OCI-LY1 (cell line): ENCODE measurements at regions not wholly inside any gene's neighbourhood (a gene's known extent, or its start where the extent isn't known, plus 50 kb on each side); places are given as distances from the start of the nearest gene placed in this dataset.
"Not testable (repeated sequence)": the region's sequence is repeated elsewhere in the genome, so short reads cannot be mapped to it uniquely, and the experiment has no call there.

Experiments used
- H2AFZ ChIP-seq: fragments of 200-600 bp; sonication (generic), shearing (Covaris generic); 2 replicates; pipeline ENCODE4 v1.6.0; 2014; ENCODE audit warnings: antibody characterized with exemption, mild to moderate bottlenecking, low read length
- H3F3A ChIP-seq: fragments of 200-600 bp; sonication (generic), shearing (Covaris generic); 2 replicates; pipeline ENCODE4 v1.6.0; 2014; ENCODE audit warnings: mild to moderate bottlenecking, antibody characterized with exemption, low read length, moderate library complexity; ENCODE audit not compliant: insufficient read depth
- H3K27ac ChIP-seq: fragments of 200-600 bp; sonication (generic); 2 replicates; pipeline ENCODE4 v1.5.1; 2014; ENCODE audit warnings: low read length, mixed run types, mild to moderate bottlenecking, low read depth; ENCODE audit not compliant: poor library complexity, severe bottlenecking
- H3K27me3 ChIP-seq: fragments of 200-600 bp; sonication (generic); 2 replicates; pipeline ENCODE4 v1.6.0; 2014; ENCODE audit warnings: antibody characterized with exemption, mild to moderate bottlenecking, low read length, moderate library complexity; ENCODE audit not compliant: insufficient read depth
- H3K36me3 ChIP-seq: fragments of 200-600 bp; sonication (generic); 2 replicates; pipeline ENCODE4 v1.6.1; 2014; ENCODE audit warnings: mild to moderate bottlenecking, antibody characterized with exemption, low read length, moderate library complexity, mixed read lengths; ENCODE audit not compliant: insufficient read depth
- H3K4me1 ChIP-seq: fragments of 200-600 bp; sonication (generic); 2 replicates; pipeline ENCODE4 v1.5.1; 2014; ENCODE audit warnings: mild to moderate bottlenecking, low read length, moderate library complexity; ENCODE audit not compliant: insufficient read depth, severe bottlenecking
- H3K4me2 ChIP-seq: fragments of 200-600 bp; sonication (generic), shearing (Covaris generic); 2 replicates; pipeline ENCODE4 v1.6.1; 2014; ENCODE audit warnings: low read length
- H3K4me3 ChIP-seq: fragments of 200-600 bp; sonication (generic); 2 replicates; pipeline ENCODE4 v1.5.1; 2014; ENCODE audit warnings: low read length, low read depth, mild to moderate bottlenecking, mixed read lengths; ENCODE audit not compliant: poor library complexity, severe bottlenecking
- H3K79me2 ChIP-seq: fragments of 200-600 bp; shearing (Covaris generic); 2 replicates; pipeline ENCODE4 v1.6.1; 2016; ENCODE audit warnings: mixed run types, low read length, mixed read lengths; ENCODE audit not compliant: insufficient read depth
- H3K9ac ChIP-seq: fragments of 200-600 bp; sonication (generic), shearing (Covaris generic); 2 replicates; pipeline ENCODE4 v1.6.1; 2014; ENCODE audit warnings: mild to moderate bottlenecking, low read length, mixed read lengths
- H3K9me2 ChIP-seq: fragments of 200-600 bp; sonication (generic), shearing (Covaris generic); 2 replicates; pipeline ENCODE4 v1.6.1; 2014; ENCODE audit warnings: low read depth, mild to moderate bottlenecking, low read length, mixed read lengths
- H3K9me3 ChIP-seq: fragments of 200-600 bp; shearing (Covaris generic); 2 replicates; pipeline ENCODE4 v1.6.1; 2014; ENCODE audit warnings: low read length, mixed read lengths
- H4K20me1 ChIP-seq: fragments of 200-600 bp; sonication (generic), shearing (Covaris generic); 2 replicates; pipeline ENCODE4 v1.6.0; 2016; ENCODE audit warnings: mild to moderate bottlenecking, low read length; ENCODE audit not compliant: insufficient read depth
- EZH2 ChIP-seq: fragments of 200-600 bp; sonication (generic), shearing (Covaris generic); IDR thresholded peaks from 2 replicates; pipeline ENCODE4 v1.8.0; 2017; ENCODE audit warnings: borderline replicate concordance, mixed run types, mild to moderate bottlenecking, antibody characterized with exemption, low read length, moderate library complexity, mixed read lengths
- TF ChIP-seq, protein P1 (sequence below): fragments of 200-600 bp; sonication (generic), shearing (Covaris generic); IDR thresholded peaks from 2 replicates; pipeline ENCODE4 v1.5.1; 2017; ENCODE audit warnings: mild to moderate bottlenecking, antibody characterized with exemption, low read length, moderate library complexity, mixed read lengths

DNA sequence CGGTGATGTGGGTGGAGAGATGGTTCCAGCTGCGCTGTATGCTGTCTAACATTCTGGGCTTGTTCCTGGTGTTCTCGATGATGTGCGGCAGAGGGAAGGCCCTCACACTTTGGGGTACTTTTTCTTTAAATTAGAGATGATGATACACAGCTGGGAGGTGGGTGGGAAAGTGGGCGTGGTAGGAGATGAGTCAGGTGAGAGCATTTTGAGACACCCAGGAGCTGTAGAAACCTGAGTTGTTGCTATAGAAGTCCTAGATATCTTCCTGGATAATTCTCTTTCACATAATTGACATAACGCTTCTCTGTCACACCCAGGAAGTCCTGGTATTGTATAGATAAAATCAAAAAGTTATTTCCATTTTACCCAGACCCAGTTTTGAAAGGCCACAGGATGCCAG lies 103.8 kb upstream of the ALKAL2 start:
- no peaks in the 10 kb centered on the region for H3F3A ChIP-seq
- H3K36me3 ChIP-seq = no peaks in the 10 kb centered on the region; the same call in 1 of the 2 replicates
- H3K4me2 ChIP-seq = no peak overlapping the region
- H2AFZ ChIP-seq = no peak overlapping the region
- TF ChIP-seq, protein P1, sequence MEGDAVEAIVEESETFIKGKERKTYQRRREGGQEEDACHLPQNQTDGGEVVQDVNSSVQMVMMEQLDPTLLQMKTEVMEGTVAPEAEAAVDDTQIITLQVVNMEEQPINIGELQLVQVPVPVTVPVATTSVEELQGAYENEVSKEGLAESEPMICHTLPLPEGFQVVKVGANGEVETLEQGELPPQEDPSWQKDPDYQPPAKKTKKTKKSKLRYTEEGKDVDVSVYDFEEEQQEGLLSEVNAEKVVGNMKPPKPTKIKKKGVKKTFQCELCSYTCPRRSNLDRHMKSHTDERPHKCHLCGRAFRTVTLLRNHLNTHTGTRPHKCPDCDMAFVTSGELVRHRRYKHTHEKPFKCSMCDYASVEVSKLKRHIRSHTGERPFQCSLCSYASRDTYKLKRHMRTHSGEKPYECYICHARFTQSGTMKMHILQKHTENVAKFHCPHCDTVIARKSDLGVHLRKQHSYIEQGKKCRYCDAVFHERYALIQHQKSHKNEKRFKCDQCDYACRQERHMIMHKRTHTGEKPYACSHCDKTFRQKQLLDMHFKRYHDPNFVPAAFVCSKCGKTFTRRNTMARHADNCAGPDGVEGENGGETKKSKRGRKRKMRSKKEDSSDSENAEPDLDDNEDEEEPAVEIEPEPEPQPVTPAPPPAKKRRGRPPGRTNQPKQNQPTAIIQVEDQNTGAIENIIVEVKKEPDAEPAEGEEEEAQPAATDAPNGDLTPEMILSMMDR = no peak
- no peak for TF ChIP-seq EZH2
- H4K20me1 ChIP-seq = no peaks in the 10 kb centered on the region
- H3K9ac ChIP-seq = no peak overlapping the region
- H3K27me3 ChIP-seq = no peaks in the 10 kb centered on the region
- H3K79me2 ChIP-seq = no peaks in the 10 kb centered on the region
- H3K4me1 ChIP-seq = peaks cover 21% of the 10 kb centered on the region
- H3K4me3 ChIP-seq = no peak overlapping the region
- peaks cover 2% of the 10 kb centered on the region; the same call in 1 of the 2 replicates for H3K9me3 ChIP-seq
- no peak overlapping the region for H3K27ac ChIP-seq
- no peaks in the 10 kb centered on the region for H3K9me2 ChIP-seq

DNA sequence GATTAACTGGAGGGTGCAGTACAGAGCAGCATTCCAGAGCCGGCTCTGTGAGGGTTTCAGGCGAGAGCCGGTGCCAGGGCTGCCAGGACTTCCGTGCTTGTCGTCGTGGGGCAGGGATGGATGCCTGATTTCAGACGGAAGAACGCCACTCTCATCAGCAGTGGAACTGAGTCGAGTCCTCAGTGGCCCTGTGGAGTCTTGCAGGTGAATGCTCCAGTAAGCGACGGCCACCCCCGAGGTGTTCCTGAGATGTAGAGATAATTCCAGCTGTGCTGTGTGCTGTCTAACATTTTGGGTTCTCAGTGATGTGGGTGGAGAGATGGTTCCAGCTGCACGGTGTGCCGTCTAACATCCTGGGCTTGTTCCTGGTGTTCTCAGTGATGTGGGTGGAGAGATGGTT lies 103.1 kb upstream of the ALKAL2 start:
- no peaks in the 10 kb centered on the region for H3K9me2 ChIP-seq
- peaks cover 2% of the 10 kb centered on the region; the same call in 1 of the 2 replicates for H3K9me3 ChIP-seq
- H3K4me3 ChIP-seq = no peak overlapping the region
- no peaks in the 10 kb centered on the region; the same call in 1 of the 2 replicates for H3K36me3 ChIP-seq
- H3K4me1 ChIP-seq = peaks cover 21% of the 10 kb centered on the region
- H2AFZ ChIP-seq = no peak overlapping the region
- H3F3A ChIP-seq = no peaks in the 10 kb centered on the region
- no peak for TF ChIP-seq EZH2
- TF ChIP-seq, protein P1 = no peak
- no peaks in the 10 kb centered on the region for H3K79me2 ChIP-seq
- no peak overlapping the region for H3K9ac ChIP-seq
- H3K4me2 ChIP-seq = no peak overlapping the region
- no peaks in the 10 kb centered on the region for H4K20me1 ChIP-seq
- H3K27me3 ChIP-seq = no peaks in the 10 kb centered on the region
- H3K27ac ChIP-seq = no peak overlapping the region

DNA sequence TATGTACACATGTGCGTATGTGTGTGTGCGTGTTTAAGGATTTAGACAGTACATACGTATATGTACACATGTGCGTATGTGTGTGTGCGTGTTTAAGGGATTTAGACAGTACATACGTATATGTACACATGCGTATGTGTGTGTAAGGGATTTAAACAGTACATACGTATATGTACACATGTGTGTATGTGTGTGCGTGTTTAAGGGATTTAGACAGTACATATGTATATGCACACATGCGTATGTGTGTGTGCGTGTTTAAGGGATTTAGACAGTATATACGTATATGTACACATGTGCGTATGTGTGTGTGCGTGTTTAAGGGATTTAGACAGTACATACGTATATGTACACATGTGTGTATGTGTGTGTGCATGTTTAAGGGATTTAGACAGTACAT lies 102.1 kb upstream of the ALKAL2 start:
- H3K27ac ChIP-seq, H3K79me2 ChIP-seq, H3K9me2 ChIP-seq, H3K36me3 ChIP-seq, H3K4me3 ChIP-seq, H3K9ac ChIP-seq, H3K27me3 ChIP-seq, H2AFZ ChIP-seq, H3K4me2 ChIP-seq, H4K20me1 ChIP-seq, H3K9me3 ChIP-seq, H3F3A ChIP-seq: not testable (repeated sequence)
- peaks cover 16% of the 10 kb centered on the region for H3K4me1 ChIP-seq

DNA sequence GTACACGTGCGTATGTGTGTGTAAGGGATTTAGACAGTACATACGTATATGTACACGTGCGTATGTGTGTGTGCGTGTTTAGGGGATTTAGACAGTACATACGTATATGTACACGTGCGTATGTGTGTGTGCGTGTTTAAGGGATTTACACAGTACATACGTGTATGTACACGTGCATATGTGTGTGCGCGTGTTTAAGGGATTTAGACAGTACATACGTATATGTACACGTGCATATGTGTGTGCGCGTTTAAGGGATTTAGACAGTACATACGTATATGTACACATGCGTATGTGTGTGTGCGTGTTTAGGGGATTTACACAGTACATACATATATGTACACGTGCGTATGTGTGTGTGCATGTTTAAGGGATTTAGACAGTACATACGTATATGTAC lies 100.9 kb upstream of the ALKAL2 start:
- not testable (repeated sequence) for H3K9ac ChIP-seq, H3K9me2 ChIP-seq, H3K27ac ChIP-seq, H3K9me3 ChIP-seq, H4K20me1 ChIP-seq, H3K79me2 ChIP-seq, H2AFZ ChIP-seq, H3K4me1 ChIP-seq, H3K36me3 ChIP-seq, H3K4me3 ChIP-seq, H3K4me2 ChIP-seq, H3K27me3 ChIP-seq, H3F3A ChIP-seq
